ENCODE measurements at regions not wholly inside any gene's neighbourhood (a gene's known extent, or its start where the extent isn't known, plus 50 kb on each side); places are given as distances from the start of the nearest gene placed in this dataset.

DNA sequence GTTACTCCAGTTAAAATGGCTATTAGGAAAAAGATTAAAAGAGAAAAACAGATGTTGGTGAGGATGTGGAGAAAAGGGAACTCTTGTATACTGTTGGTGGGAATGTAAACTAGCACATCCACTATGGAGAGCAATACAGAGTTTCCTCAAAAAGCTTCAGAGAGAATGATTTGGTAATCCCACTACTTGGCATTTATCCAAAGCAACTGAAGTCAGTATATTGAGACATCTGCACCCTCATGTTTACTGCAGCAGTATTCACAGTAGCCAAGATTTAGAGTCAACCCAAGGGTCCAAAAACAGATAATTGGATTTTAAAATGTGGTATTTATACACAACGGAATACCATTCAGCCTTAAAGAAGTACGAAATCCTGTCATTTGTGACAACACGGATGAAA is 469.5 kb downstream of the QKI start:
- no peak for DNase-seq
- H2BK120ac ChIP-seq (ENCODE audit: low read depth, low read length): no peak overlapping the region
- H2BK20ac ChIP-seq (ENCODE audit: low read depth, low read length): no peak overlapping the region
- H3K9ac ChIP-seq (ENCODE audit: low read depth, low read length): no peak overlapping the region
- no peak overlapping the region for H2AK9ac ChIP-seq (replicated peaks; ENCODE audit: low read depth, low read length, poor library complexity)
- no peak for TF ChIP-seq MAZ (IDR thresholded peaks at IDR 0.05; ENCODE audit: borderline replicate concordance, low read depth, low read length)
- TF ChIP-seq CHD1 (IDR thresholded peaks at IDR 0.05; ENCODE audit: low read depth, low read length): no peak
- TF ChIP-seq RCOR1 (IDR thresholded peaks at IDR 0.05; ENCODE audit: insufficient replicate concordance, low read length): no peak
- no peak for TF ChIP-seq POLR2A (IDR thresholded peaks at IDR 0.05; ENCODE audit: low read depth, low read length)
- TF ChIP-seq, protein P1, sequence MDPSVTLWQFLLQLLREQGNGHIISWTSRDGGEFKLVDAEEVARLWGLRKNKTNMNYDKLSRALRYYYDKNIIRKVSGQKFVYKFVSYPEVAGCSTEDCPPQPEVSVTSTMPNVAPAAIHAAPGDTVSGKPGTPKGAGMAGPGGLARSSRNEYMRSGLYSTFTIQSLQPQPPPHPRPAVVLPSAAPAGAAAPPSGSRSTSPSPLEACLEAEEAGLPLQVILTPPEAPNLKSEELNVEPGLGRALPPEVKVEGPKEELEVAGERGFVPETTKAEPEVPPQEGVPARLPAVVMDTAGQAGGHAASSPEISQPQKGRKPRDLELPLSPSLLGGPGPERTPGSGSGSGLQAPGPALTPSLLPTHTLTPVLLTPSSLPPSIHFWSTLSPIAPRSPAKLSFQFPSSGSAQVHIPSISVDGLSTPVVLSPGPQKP (IDR thresholded peaks at IDR 0.05; ENCODE audit: borderline replicate concordance, low read depth, low read length): no peak
- TF ChIP-seq, protein P2, sequence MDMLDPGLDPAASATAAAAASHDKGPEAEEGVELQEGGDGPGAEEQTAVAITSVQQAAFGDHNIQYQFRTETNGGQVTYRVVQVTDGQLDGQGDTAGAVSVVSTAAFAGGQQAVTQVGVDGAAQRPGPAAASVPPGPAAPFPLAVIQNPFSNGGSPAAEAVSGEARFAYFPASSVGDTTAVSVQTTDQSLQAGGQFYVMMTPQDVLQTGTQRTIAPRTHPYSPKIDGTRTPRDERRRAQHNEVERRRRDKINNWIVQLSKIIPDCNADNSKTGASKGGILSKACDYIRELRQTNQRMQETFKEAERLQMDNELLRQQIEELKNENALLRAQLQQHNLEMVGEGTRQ (IDR thresholded peaks at IDR 0.05; ENCODE audit: low read depth, low read length): no peak
- TF ChIP-seq CEBPB (IDR thresholded peaks at IDR 0.05; ENCODE audit: low read depth, low read length): no peak
- TF ChIP-seq MXI1 (IDR thresholded peaks at IDR 0.05; ENCODE audit: borderline replicate concordance, low read depth, low read length): no peak
- no peak for TF ChIP-seq BHLHE40 (IDR thresholded peaks at IDR 0.05; ENCODE audit: low read depth, low read length)
- no peak for TF ChIP-seq RAD21 (IDR thresholded peaks at IDR 0.05; ENCODE audit: low read length)
- TF ChIP-seq, protein P3, sequence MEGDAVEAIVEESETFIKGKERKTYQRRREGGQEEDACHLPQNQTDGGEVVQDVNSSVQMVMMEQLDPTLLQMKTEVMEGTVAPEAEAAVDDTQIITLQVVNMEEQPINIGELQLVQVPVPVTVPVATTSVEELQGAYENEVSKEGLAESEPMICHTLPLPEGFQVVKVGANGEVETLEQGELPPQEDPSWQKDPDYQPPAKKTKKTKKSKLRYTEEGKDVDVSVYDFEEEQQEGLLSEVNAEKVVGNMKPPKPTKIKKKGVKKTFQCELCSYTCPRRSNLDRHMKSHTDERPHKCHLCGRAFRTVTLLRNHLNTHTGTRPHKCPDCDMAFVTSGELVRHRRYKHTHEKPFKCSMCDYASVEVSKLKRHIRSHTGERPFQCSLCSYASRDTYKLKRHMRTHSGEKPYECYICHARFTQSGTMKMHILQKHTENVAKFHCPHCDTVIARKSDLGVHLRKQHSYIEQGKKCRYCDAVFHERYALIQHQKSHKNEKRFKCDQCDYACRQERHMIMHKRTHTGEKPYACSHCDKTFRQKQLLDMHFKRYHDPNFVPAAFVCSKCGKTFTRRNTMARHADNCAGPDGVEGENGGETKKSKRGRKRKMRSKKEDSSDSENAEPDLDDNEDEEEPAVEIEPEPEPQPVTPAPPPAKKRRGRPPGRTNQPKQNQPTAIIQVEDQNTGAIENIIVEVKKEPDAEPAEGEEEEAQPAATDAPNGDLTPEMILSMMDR (conservative IDR thresholded peaks at IDR 0.05; ENCODE audit: low read depth, low read length): no peak
- no peaks in the 10 kb centered on the region; the same call in 1 of the 2 replicates for H3K27me3 ChIP-seq (ENCODE audit: control insufficient read depth, insufficient read depth, low read length)
- in situ Hi-C loops (cut with MboI; ENCODE audit: low sequenced_read_pairs): no loop called here
- no peak for ATAC-seq (ENCODE audit: low read depth)
- H3K27ac ChIP-seq (ENCODE audit: insufficient read depth, low read length): no peak overlapping the region
- no peak overlapping the region for H4K91ac ChIP-seq (ENCODE audit: insufficient read depth, low read depth, low read length)
- H3K14ac ChIP-seq (replicated peaks; ENCODE audit: low read depth, low read length): no peak overlapping the region
- no peak overlapping the region for H2BK5ac ChIP-seq (ENCODE audit: low read depth, low read length, poor library complexity, severe bottlenecking)
- H3K4ac ChIP-seq (ENCODE audit: low read depth, low read length): no peak overlapping the region
- no peaks in the 10 kb centered on the region for H3K9me1 ChIP-seq (ENCODE audit: insufficient read depth, low read length)
- no peak overlapping the region for H3K56ac ChIP-seq (ENCODE audit: extremely low read depth, insufficient read depth, low read length)
- H4K8ac ChIP-seq (ENCODE audit: low read depth in 2 of 2, low read length in 2 of 2): no peak overlapping the region
- H3K4me3 ChIP-seq (ENCODE audit: insufficient read depth, low read depth, low read length): no peak overlapping the region
- no peak overlapping the region for H2AFZ ChIP-seq (replicated peaks; ENCODE audit: low read length, poor library complexity)
- dilution Hi-C loops (cut with HindIII; ENCODE audit: low sequenced_read_pairs, unreplicated experiment): no loop called here
- intact Hi-C loops (cut with micrococcal nuclease): no loop called here
- H4K5ac ChIP-seq (ENCODE audit: low read depth, low read length): no peak overlapping the region
- H3K36me3 ChIP-seq (ENCODE audit: control insufficient read depth, insufficient read depth, low read length): no peaks in the 10 kb centered on the region
- BruUV-seq (replicated peaks): no TSS peak
- H4K20me1 ChIP-seq (ENCODE audit: insufficient read depth, low read length): no peaks in the 10 kb centered on the region
- no peaks in the 10 kb centered on the region for H3K9me3 ChIP-seq (ENCODE audit: control insufficient read depth, insufficient read depth, low read length)
- H3K4me2 ChIP-seq (ENCODE audit: low read depth, low read length): no peak overlapping the region
- no peak overlapping the region for H2BK15ac ChIP-seq (ENCODE audit: low read depth, low read length)
- H3K18ac ChIP-seq (ENCODE audit: low read depth, low read length): no peak overlapping the region
- POLR2A ChIA-PET (ENCODE audit: unreplicated experiment): no interaction called here
- no peak overlapping the region for H2AK5ac ChIP-seq (ENCODE audit: low read depth, low read length)
- WGBS, 2 experiments (ENCODE audit: extremely low coverage in 2 of 2, insufficient read length in 1 of 2): no CpG with 5 or more reads among the region's 3 CpGs
- CTCF ChIA-PET: interaction anchor here (0.6 kb wide), 1 partner anchor 8 kb away, joined by 3 read pairs; no protein-coding TSS in a partner anchor
- H3K4me1 ChIP-seq (ENCODE audit: control insufficient read depth, insufficient read depth, low read length): peaks cover 2% of the 10 kb centered on the region; the same call in 1 of the 2 replicates
- no peak overlapping the region for H3K23ac ChIP-seq (ENCODE audit: low read depth, low read length)
- H3K79me1 ChIP-seq (ENCODE audit: low read depth in 1 of 2, low read length in 2 of 2): no peaks in the 10 kb centered on the region

Measured in IMR-90 (cell line).